ENCODE measurements at regions not wholly inside any gene's neighbourhood (a gene's known extent, or its start where the extent isn't known, plus 50 kb on each side); places are given as distances from the start of the nearest gene placed in this dataset.
"Not testable (repeated sequence)": the region's sequence is repeated elsewhere in the genome, so short reads cannot be mapped to it uniquely, and the experiment has no call there.

GRCh38 chr21:6561168-6561567, 3960.2 kb upstream of the TPTE start:
- not testable (repeated sequence) for H2AFZ ChIP-seq (ENCODE audit: low read depth, low read length); H2AK5ac ChIP-seq (ENCODE audit: low read length, severe bottlenecking); H3K4ac ChIP-seq (ENCODE audit: low read depth in 1 of 2, low read length in 2 of 2); H3K4me1 ChIP-seq (ENCODE audit: control insufficient read depth, insufficient read depth, low read depth, low read length); H3K4me3 ChIP-seq (ENCODE audit: insufficient read depth in 1 of 2, low read depth in 1 of 2, low read length in 2 of 2); H3K18ac ChIP-seq (ENCODE audit: low read depth in 1 of 2, low read length in 2 of 2); H2BK5ac ChIP-seq (ENCODE audit: low read depth, low read length, poor library complexity, severe bottlenecking); H4K91ac ChIP-seq (ENCODE audit: low read length); H4K8ac ChIP-seq (ENCODE audit: low read length); H2BK12ac ChIP-seq (ENCODE audit: low read length in 2 of 2); H3K9me3 ChIP-seq (ENCODE audit: control insufficient read depth, low read length); H3K23ac ChIP-seq (ENCODE audit: low read length in 2 of 2); H3K4me2 ChIP-seq (ENCODE audit: low read length, poor library complexity, severe bottlenecking); H3K14ac ChIP-seq (ENCODE audit: low read length in 2 of 2); DNase-seq; H3K79me1 ChIP-seq (replicated peaks; ENCODE audit: low read length, poor library complexity, severe bottlenecking); H3K27ac ChIP-seq (ENCODE audit: low read length, poor library complexity, severe bottlenecking); H2BK120ac ChIP-seq (ENCODE audit: low read depth, low read length); H3K9ac ChIP-seq (ENCODE audit: low read length); H2BK15ac ChIP-seq (ENCODE audit: low read depth, poor library complexity, severe bottlenecking); H3K27me3 ChIP-seq (ENCODE audit: control insufficient read depth in 1 of 2, insufficient read depth in 1 of 2, low read length in 2 of 2); H3K36me3 ChIP-seq (ENCODE audit: control insufficient read depth in 1 of 2, insufficient read depth in 2 of 2, low read depth in 1 of 2, low read length in 2 of 2)
- no CpG with 5 or more reads among the region's 10 CpGs for WGBS

GRCh38 chr21:6561578-6561977, 3959.8 kb upstream of the TPTE start:
- no CpG with 5 or more reads among the region's 9 CpGs for WGBS

GRCh38 chr21:6564543-6565166, 3956.7 kb upstream of the TPTE start:
- not testable (repeated sequence) for H3K79me1 ChIP-seq (replicated peaks; ENCODE audit: low read length, poor library complexity, severe bottlenecking); H3K27ac ChIP-seq (ENCODE audit: low read length, poor library complexity, severe bottlenecking); H3K27me3 ChIP-seq (ENCODE audit: control insufficient read depth in 1 of 2, insufficient read depth in 1 of 2, low read length in 2 of 2); H3K4ac ChIP-seq (ENCODE audit: low read depth in 1 of 2, low read length in 2 of 2); H2AK5ac ChIP-seq (ENCODE audit: low read length, severe bottlenecking); H3K4me2 ChIP-seq (ENCODE audit: low read length, poor library complexity, severe bottlenecking); H3K14ac ChIP-seq (ENCODE audit: low read length in 2 of 2); H4K91ac ChIP-seq (ENCODE audit: low read length); H3K4me3 ChIP-seq (ENCODE audit: insufficient read depth in 1 of 2, low read depth in 1 of 2, low read length in 2 of 2); H2BK12ac ChIP-seq (ENCODE audit: low read length in 2 of 2); H2BK15ac ChIP-seq (ENCODE audit: low read depth, poor library complexity, severe bottlenecking); H2BK5ac ChIP-seq (ENCODE audit: low read depth, low read length, poor library complexity, severe bottlenecking); DNase-seq; H3K4me1 ChIP-seq (ENCODE audit: control insufficient read depth, insufficient read depth, low read depth, low read length); H3K9me3 ChIP-seq (ENCODE audit: control insufficient read depth, low read length); H3K23ac ChIP-seq (ENCODE audit: low read length in 2 of 2); H3K18ac ChIP-seq (ENCODE audit: low read depth in 1 of 2, low read length in 2 of 2); H2AFZ ChIP-seq (ENCODE audit: low read depth, low read length); H3K36me3 ChIP-seq (ENCODE audit: control insufficient read depth in 1 of 2, insufficient read depth in 2 of 2, low read depth in 1 of 2, low read length in 2 of 2); H3K9ac ChIP-seq (ENCODE audit: low read length); H2BK120ac ChIP-seq (ENCODE audit: low read depth, low read length); H4K8ac ChIP-seq (ENCODE audit: low read length)
- no CpG with 5 or more reads among the region's 44 CpGs for WGBS

More at GRCh38 chr21:6561578-6561977, 3959.8 kb upstream of the TPTE start:
- not testable (repeated sequence) for H4K91ac ChIP-seq (ENCODE audit: low read length); H2BK15ac ChIP-seq (ENCODE audit: low read depth, poor library complexity, severe bottlenecking); H3K4me2 ChIP-seq (ENCODE audit: low read length, poor library complexity, severe bottlenecking); H3K9ac ChIP-seq (ENCODE audit: low read length); H2BK5ac ChIP-seq (ENCODE audit: low read depth, low read length, poor library complexity, severe bottlenecking); H4K8ac ChIP-seq (ENCODE audit: low read length); H3K27ac ChIP-seq (ENCODE audit: low read length, poor library complexity, severe bottlenecking); H3K14ac ChIP-seq (ENCODE audit: low read length in 2 of 2); H3K4me1 ChIP-seq (ENCODE audit: control insufficient read depth, insufficient read depth, low read depth, low read length); H3K9me3 ChIP-seq (ENCODE audit: control insufficient read depth, low read length); H3K23ac ChIP-seq (ENCODE audit: low read length in 2 of 2); H3K4ac ChIP-seq (ENCODE audit: low read depth in 1 of 2, low read length in 2 of 2); DNase-seq; H2AK5ac ChIP-seq (ENCODE audit: low read length, severe bottlenecking); H3K18ac ChIP-seq (ENCODE audit: low read depth in 1 of 2, low read length in 2 of 2); H2BK120ac ChIP-seq (ENCODE audit: low read depth, low read length); H3K79me1 ChIP-seq (replicated peaks; ENCODE audit: low read length, poor library complexity, severe bottlenecking); H3K36me3 ChIP-seq (ENCODE audit: control insufficient read depth in 1 of 2, insufficient read depth in 2 of 2, low read depth in 1 of 2, low read length in 2 of 2); H3K27me3 ChIP-seq (ENCODE audit: control insufficient read depth in 1 of 2, insufficient read depth in 1 of 2, low read length in 2 of 2); H3K4me3 ChIP-seq (ENCODE audit: insufficient read depth in 1 of 2, low read depth in 1 of 2, low read length in 2 of 2); H2BK12ac ChIP-seq (ENCODE audit: low read length in 2 of 2); H2AFZ ChIP-seq (ENCODE audit: low read depth, low read length)

- 25% methylated on average over 4 of the region's 17 CpGs for WGBS
These were observed 3955.9 kb upstream of the TPTE start for GRCh38 chr21:6565190-6566094.

More at GRCh38 chr21:6565190-6566094, 3955.9 kb upstream of the TPTE start:
- peak overlapping the region in 1 of 2 experiments; percentile 9 for H3K4ac ChIP-seq (ENCODE audit: low read depth in 1 of 2, low read length in 2 of 2)
- H3K18ac ChIP-seq (ENCODE audit: low read depth in 1 of 2, low read length in 2 of 2), result peak overlapping the region in 1 of 2 experiments; percentile 61
- peak overlapping the region; percentile 71 for H4K91ac ChIP-seq (ENCODE audit: low read length)
- H2AK5ac ChIP-seq (ENCODE audit: low read length, severe bottlenecking); H2BK15ac ChIP-seq (ENCODE audit: low read depth, poor library complexity, severe bottlenecking); H3K27ac ChIP-seq (ENCODE audit: low read length, poor library complexity, severe bottlenecking); H2BK5ac ChIP-seq (ENCODE audit: low read depth, low read length, poor library complexity, severe bottlenecking); H3K23ac ChIP-seq (ENCODE audit: low read length in 2 of 2); H3K36me3 ChIP-seq (ENCODE audit: control insufficient read depth in 1 of 2, insufficient read depth in 2 of 2, low read depth in 1 of 2, low read length in 2 of 2); H2AFZ ChIP-seq (ENCODE audit: low read depth, low read length); H3K27me3 ChIP-seq (ENCODE audit: control insufficient read depth in 1 of 2, insufficient read depth in 1 of 2, low read length in 2 of 2); H3K9me3 ChIP-seq (ENCODE audit: control insufficient read depth, low read length); H3K4me1 ChIP-seq (ENCODE audit: control insufficient read depth, insufficient read depth, low read depth, low read length); H3K4me2 ChIP-seq (ENCODE audit: low read length, poor library complexity, severe bottlenecking); H3K9ac ChIP-seq (ENCODE audit: low read length); H3K79me1 ChIP-seq (replicated peaks; ENCODE audit: low read length, poor library complexity, severe bottlenecking): not testable (repeated sequence)
- H3K14ac ChIP-seq (ENCODE audit: low read length in 2 of 2), result peak overlapping the region in 1 of 2 experiments; percentile 97
- DNase-seq, result peak; percentile 36
- peak overlapping the region; percentile 80 for H4K8ac ChIP-seq (ENCODE audit: low read length)
- peak overlapping the region; percentile 34 for H2BK120ac ChIP-seq (ENCODE audit: low read depth, low read length)
- peak overlapping the region in 1 of 2 experiments; percentile 3 for H3K4me3 ChIP-seq (ENCODE audit: insufficient read depth in 1 of 2, low read depth in 1 of 2, low read length in 2 of 2)
- peak overlapping the region in 1 of 2 experiments; percentile 75 for H2BK12ac ChIP-seq (ENCODE audit: low read length in 2 of 2)

Data from mesenchymal stem cell (in vitro differentiated cells and primary cell).